SKM-1 (cell line): ENCODE measurements at regions not wholly inside any gene's neighbourhood (a gene's known extent, or its start where the extent isn't known, plus 50 kb on each side); places are given as distances from the start of the nearest gene placed in this dataset.
"Not testable (repeated sequence)": the region's sequence is repeated elsewhere in the genome, so short reads cannot be mapped to it uniquely, and the experiment has no call there.

Source experiments
- DNase-seq: peaks from one replicate; lab custom pipeline; 2025; ENCODE audit not compliant: unreplicated experiment; lab: John Stamatoyannopoulos, UW

DNA sequence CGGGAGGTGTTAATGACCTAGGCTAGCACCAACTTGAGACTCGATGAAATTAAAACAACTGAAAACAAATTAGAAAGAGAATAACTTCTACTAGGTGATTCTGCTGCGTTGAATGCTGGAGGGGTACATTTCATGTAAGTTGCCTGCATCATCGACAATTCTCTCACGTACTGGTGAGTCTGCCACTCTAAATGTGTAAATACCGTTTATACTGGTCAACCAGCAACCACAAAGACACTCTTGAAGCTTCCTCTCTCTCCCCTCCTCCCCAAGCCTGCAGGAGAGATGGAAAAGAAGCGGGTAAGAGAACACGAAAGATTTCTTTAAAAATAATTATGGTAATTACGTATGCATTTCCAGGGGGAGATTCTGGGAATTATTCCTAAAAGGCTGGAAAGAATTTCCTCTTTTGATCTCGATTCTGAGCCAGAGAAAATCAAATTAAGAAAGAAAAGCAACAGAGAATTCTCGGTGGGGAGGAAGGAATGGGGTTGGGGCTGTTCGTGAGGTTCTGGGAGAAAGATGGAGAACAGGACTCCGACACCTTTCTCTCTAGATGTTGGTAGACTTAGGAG is 68.6 kb upstream of the MRTFB start:
- no peak for DNase-seq

DNA sequence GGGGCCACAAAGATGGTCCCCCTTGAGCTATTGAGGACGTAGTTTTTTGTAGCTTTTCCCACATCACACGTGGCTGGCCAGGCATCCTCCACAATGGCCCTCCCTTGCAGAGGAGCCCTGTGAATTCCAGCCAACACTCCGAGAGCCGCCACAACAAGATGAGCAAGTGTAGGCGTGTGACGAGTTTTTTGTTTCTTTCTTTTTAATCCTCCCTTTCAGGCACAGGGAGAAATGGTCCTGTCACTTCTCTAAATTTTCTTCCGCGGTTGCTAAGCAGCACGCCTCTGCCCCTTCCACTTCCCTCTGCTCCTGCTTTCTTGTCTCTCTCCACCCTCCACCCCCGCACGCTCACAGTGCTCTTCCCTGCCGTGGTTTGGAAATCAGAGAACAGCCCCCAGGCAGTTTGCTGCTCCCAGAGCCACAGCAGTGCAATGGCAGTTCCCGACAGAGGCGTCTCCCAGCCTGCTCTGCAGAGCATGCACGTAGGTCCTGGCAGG is 68.0 kb upstream of the MRTFB start:
- peak; percentile 54 for DNase-seq

DNA sequence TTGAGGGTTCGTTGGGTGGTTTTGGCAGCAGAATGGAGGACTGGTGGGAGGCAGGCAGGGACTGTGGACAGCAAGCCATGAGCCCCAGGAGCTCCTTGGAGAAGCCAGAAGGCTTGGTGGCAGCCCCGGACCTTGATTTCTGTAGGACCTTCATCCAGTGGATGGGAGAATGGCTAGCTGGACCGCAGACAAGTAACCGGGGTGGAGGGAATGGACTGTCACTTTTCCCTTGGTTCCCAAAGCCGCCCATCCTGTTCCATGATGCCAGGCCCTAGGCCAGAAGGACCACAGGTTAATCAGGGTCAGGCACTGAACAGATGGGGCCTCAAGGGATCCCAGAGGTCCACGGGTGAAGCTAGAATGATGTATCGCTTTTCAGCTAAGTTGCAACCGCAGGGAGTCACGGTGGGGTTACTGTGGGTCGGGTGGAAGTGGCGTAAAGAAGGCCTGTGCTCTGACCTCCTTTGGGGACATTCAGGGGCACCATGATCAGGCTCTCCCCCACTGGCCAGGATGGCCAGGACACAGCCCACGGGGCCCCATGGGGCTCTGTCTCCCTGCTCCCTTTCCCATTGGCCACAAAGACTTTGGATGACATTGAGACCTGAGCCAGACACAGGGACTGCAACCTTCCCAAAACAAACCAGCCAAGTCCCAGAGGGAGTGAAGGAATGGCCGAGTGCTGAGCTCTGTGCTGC is 66.9 kb upstream of the MRTFB start:
- no peak for DNase-seq

DNA sequence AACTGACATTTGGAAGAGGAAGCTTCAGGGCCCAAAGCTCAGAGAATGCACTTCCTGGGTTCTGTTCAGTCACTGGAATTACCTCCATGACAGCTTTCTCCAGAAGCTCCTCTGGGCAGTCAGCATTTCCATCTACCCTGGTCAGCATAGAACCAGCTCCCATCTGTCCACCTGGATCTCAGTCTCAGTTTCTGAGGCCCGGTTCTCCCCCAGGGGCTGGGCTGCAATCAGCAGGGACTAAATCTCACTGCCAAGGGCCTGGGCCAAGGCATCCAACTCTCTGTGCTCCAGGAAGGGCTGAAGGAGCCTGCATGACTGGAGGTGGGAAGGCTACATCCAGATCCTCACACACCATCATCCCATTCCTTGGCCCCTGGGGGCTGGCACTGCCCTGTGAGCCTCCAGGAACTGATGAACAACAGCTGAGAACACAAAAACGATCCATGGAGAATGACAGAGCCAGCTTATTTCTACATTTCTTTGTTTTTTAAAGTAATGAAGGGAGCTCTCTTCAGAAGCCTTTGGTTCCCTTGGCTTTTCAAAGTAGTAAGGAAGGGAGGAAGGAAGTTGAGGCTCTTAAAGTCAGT is 66.3 kb upstream of the MRTFB start:
- DNase-seq: no peak

DNA sequence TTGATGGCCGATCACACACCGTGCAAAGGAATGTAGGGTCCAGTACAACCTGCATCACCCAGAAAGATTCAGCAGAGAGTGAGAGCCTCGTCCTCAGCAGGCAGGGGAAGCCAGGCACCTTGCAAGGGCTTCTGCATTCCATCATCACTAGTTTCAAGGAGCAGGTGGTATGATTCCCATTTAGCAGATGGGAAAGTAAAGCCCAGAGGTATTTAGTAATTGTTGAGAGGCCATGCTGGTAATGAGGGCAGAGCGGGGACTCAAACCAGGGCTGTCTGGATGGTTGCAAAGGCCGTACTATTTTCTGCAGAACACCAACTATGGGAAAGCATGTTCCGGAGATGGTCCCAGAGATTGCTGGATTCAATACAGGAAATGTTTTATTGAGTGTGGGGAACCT is 65.8 kb upstream of the MRTFB start:
- no peak for DNase-seq

DNA sequence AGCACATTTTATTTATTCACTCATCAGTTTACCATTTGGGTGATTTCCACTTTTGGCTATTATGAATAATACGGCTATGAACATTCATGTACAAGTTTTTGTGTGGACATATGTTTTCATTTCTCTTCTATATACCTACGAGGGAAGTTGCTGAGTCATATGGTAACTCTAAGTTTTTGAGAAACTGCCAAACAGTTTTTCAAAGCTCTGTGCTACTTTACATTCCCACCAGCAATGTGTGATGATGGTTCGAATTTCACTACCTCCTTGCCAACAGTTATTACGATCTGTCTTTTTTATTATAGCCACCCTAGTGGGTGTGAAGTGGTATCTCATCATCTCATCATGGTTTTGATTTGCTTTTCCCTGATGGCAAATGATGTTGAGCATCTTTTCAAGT is 63.7 kb upstream of the MRTFB start:
- no peak for DNase-seq

DNA sequence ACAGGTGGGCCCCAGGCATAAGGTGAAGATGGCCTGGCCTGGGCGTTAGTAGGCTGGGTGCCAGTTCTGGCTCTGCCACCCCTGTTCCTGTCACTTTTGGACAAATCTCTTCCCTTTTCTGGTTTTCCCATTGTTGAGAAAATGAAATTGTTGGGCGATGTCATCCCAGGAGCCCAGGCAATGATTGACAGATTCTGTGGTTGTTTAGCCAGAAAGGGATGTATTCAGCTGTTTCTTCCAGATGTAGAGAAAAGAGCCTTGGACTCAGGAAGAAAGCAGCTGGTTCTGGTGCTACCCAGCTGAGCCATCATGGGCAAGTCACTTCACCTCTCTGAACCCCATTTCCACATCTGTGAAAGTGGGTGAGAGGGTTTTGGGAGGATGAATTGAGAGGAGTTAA is 60.1 kb upstream of the MRTFB start:
- no peak for DNase-seq

DNA sequence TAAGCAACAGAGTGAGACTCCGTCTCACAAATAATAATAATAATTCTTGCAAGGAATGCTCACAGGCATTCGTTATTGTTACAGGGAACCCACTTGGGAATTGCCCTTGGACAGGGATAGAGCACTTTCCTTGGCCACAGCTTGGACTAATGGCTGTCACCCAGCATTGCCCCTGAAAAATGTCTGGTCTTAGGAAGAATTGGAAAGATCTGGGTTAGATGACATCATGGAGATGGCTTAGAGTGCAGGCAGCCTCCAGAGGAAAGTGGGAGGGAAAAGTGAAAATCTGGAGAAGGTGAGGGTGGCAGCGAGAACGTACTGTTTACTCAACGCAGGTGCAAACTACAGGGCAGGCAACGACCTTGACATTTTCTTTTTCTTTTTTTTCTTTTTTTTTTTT is 59.3 kb upstream of the MRTFB start:
- no peak for DNase-seq

DNA sequence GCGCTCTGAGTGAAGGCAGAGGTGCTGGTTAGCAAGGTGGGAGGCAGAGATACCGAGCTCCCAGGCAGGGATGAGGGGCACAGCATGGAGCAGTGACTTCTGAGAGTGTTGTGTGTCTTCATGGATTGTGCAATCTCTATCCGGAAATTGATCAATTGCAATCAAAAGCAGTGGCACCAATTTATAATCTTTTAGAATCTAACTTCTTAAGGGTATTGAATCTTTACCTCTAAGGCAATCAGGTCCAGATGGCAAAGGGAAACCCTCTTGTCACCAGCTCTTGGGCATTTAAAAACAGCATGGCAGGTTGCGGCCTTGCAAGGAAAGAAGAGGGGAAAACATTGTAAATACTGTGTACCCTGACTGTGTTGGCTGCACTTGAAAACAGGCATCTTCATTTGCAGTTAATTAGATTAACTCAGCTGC is 58.0 kb upstream of the MRTFB start:
- no peak for DNase-seq

DNA sequence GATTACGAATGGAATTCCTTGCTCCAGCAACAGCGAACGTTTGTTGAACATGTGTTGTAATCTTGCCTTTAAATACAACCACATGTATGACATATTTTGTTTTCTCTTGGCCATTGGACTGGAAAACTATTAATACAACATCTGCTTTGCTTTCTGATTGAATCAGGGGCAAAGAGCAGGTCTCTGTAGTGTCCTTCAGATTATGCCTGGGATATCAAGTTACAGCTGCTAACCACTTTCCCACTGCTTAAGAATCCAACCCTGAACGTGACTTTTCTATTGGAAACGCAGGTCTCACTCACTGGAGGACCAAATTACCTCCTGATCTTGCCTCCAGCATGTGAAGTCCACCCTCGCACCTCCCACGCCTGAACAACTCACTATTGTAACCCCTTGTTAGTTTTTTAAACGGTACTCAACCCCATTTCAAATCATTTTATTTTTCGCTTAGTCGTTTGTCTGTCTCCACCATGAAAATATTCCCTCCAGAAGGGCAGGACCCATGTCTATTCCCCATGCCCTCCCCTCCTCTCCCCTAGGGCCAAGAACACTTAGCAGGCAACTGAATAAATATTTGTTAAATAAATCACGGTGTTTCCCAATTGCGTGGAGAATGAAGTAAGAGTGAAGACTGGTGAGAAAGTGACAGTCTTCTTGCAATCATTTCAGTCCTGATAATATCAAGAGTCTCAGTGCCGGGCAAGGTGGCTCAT is 57.4 kb upstream of the MRTFB start:
- DNase-seq: no peak

DNA sequence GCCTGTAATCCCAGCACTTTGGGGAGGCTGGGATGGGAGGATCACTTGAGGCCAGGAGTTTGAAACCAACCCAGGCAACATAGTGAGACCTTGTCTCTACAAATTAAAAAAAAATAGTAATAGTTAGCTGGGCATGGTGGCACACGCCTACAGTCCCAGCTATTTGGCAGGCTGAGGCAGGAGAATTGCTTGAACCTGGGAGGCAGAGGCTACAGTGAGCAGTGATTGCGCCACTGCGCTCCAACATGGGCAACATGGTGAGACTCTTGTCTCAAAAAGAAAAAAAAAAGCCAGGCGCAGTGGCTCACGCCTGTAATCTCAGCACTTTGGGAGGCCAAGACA is 56.9 kb upstream of the MRTFB start:
- no peak for DNase-seq

DNA sequence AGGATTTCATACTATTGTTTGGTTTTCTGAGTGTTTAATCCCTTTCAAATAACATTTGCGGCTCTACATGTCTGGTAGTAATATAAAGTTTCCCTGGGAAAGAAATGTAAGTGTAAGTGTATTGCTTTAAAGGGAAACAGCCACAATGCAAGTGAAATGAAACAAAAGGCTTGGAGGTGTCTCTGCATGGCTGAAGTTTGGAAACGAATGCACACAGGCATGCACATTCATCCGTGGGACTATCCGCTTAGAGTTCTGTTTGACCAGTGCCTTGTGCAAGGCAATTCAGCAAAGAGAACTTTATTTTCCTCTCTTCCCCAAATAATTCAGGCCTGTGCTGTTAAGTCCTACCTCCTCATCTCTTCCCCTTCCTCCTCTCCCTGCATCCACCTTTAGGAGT is 56.1 kb upstream of the MRTFB start:
- DNase-seq: no peak

DNA sequence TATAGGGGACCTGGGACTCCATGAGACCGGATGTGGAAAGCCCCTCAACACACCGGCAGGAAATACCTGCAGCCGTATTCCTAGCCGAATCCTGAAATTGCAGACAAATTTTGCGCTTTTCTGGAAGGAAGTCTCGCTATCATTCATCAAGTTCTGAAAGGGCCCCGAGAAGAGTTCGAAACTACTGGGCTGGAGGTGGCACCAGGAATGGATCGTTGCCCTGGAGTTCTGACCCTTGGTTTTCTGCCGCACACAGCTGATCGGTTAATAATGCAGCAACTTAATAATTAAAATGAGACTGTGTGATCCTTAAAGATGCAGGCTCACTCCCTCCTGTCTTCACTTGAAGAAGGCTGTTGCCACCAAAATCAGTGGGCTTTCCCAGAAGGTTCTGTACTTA is 55.7 kb upstream of the MRTFB start:
- no peak for DNase-seq

DNA sequence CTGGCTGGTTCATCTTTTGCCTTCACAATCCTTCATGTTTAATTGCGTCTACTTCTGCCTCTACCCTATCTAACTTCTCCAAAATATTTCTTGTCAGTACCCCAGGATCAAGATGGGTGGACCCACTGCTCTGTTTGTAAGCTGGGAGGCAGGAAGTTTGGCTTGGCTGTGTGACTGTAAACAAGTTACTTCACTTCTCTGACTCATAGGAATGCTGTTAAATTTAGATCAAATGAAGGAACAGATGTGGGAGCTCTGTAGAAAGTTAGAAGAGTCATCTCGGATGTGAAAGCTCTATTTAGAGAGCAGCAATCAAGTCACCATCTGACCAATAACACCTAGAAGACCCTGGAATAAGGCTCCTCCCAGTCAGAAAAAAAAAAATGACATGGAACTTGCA is 55.2 kb upstream of the MRTFB start:
- DNase-seq: no peak

DNA sequence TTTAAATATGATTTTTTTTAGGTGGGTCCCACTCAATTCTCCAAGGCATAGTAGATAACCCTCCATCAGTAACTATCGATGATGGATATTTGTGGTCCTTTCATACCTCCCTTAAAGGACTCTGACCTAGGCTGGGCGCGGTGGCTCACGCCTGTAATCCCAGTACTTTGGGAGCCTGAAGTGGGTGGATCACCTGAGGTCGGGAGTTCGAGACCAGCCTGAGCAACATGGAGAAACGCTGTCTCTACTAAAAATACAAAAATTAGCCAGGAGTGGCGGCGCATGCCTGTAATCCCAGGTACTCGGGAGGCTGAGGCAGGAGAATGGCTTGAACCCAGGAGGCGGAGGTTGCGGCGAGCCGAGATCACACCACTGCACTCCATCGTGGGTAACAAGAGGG is 54.8 kb upstream of the MRTFB start:
- not testable (repeated sequence) for DNase-seq

DNA sequence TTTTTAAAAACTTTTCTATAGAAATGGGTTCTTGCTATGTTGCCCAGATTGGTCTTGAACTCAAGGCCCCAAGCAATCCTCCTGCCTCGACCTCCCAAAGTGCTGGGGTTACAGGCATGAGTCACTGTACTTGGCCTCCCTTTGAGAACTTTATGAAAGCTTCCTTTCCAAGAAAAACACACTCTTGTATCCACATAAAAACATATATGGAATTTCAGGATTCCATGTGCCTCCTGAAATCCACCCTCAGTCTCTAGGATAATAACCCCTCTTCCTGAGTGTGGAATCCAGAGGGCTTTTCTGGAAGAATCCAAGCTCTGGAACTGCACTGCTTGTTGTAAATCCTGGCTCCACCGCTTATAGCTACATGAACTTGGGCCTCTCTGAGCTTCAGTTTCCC is 53.2 kb upstream of the MRTFB start:
- DNase-seq: no peak

DNA sequence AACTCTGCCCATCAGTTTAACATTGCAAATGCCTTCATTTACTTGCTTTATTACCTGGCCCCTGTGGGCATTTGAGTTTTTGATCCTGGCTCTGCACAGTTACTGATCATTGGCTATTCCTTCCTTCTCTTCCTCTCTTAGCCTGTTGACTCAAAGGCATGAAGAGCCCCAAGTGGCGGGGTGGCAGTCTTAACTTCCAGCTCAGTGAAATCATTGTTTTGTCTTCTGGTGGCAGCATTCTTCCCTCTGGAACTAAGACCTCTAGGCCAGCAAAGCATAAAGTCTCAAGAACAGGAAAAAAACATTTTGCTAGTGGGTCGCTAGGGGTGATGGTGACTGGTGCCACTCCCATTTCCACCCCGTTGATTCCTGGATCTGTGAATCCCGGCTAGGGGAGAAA is 52.3 kb upstream of the MRTFB start:
- no peak for DNase-seq

DNA sequence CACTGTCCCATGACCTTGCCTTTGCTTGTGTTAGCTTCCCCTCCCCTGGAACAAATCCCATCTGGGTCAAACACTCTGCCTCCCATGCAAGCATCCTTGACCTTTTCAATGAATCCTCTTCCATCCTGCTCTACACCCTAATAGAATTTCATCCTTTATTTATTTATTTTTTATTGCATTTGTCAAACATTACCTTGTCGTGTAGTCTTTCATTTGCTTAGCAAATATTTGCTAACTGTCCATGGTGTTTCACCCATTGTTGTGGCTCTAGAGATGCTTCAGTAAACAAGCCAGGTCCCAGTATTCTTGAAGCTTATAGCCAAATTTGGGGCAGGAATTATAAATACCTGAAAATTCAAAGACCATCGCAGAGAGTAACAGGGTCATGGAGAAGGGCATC is 51.0 kb upstream of the MRTFB start:
- no peak for DNase-seq
